ENCODE measurements at regions not wholly inside any gene's neighbourhood (a gene's known extent, or its start where the extent isn't known, plus 50 kb on each side); places are given as distances from the start of the nearest gene placed in this dataset.

DNA sequence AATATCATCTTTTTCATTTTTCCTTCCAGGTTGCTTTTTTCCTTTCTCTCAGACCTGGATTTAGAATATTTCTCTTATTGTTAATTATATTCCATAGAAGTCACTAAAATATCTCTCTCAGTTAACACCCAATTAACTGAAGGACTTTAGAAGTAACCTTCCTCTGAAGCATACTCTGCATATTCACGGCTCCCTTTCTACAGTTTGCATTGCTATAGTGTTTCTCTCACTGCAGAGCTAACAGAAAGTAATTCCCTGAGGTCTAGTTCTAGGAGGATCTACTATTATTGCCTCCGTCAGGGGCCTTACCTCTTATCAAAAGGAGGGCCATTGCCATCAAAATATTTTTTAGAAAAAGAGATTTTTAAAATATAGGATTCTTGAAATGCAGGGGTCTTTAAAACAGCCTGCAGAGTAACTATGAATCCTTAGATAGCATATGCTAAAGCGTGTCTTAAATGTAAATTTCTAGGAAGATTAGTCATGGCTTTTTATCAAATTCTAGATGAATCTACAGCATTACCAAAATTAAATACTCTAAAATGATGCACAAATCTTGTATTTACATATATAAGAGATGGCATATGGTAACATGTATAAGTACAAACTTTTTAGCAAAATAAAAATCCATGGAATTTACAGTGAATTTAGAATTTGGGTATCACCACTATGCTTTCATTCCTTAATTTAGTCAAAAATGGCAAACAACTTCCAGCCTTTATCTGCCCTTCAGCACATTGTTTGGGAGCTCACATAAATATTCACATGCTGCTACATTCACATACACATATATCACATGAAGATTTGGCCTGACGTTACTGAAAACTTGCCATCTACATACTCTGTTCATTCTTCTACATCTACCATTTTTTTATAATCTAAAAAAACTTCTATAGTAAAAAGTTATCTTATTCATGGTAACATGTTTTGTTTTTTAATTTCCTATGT lies 696.8 kb downstream of the OTOL1 start:
- no peaks in the 10 kb centered on the region for H3K27me3 ChIP-seq
- H3K9me3 ChIP-seq = no peaks in the 10 kb centered on the region
- no peak overlapping the region for H3K27ac ChIP-seq
- H3K4me1 ChIP-seq = peaks cover 0 to 6% (median 0%) of the 10 kb centered on the region in 4 donors
- no peak for DNase-seq
- no peak for TF ChIP-seq CTCF (IDR thresholded peaks at IDR 0.05)
- no peak overlapping the region for H3K4me3 ChIP-seq
- intact Hi-C loops (cut with DNase I; ENCODE audit: low total_unique reads) = no loop called here
- H3K36me3 ChIP-seq = no peaks in the 10 kb centered on the region

DNA sequence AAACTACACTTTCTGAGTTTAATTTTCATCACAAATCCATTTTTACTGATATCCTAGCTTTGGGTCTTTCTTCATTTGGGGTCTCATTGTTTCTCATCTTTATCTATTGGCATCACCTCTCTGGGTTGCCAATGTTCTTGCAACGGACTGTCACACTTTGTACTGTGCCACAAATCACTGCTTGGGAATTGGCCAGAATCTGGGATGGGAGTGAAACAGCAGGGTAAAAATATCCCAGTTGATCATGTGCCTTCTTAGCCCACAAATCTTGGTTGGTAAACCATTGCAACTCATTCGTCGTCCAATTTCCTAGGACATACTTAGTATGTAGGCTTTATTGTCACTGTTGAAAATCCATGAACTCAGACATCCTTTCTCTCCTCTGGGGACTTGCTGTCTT lies 698.5 kb downstream of the OTOL1 start:
- DNase-seq = no peak
- no peaks in the 10 kb centered on the region for H3K27me3 ChIP-seq
- H3K4me3 ChIP-seq = no peak overlapping the region
- no peak overlapping the region for H3K27ac ChIP-seq
- TF ChIP-seq CTCF (IDR thresholded peaks at IDR 0.05) = no peak
- H3K4me1 ChIP-seq = peaks cover 0 to 6% (median 0%) of the 10 kb centered on the region in 4 donors
- no peaks in the 10 kb centered on the region for H3K9me3 ChIP-seq
- H3K36me3 ChIP-seq = no peaks in the 10 kb centered on the region
- intact Hi-C loops (cut with DNase I; ENCODE audit: low total_unique reads) = no loop called here

GRCh38 chr3:162196964-162197363 lies 700.4 kb downstream of the OTOL1 start:
- H3K4me1 ChIP-seq = peaks cover 0 to 6% (median 0%) of the 10 kb centered on the region in 4 donors
- H3K27ac ChIP-seq = no peak overlapping the region
- TF ChIP-seq CTCF (IDR thresholded peaks at IDR 0.05) = no peak
- intact Hi-C loops (cut with DNase I; ENCODE audit: low total_unique reads) = no loop called here
- no peak for DNase-seq
- H3K9me3 ChIP-seq = no peaks in the 10 kb centered on the region
- H3K36me3 ChIP-seq = no peaks in the 10 kb centered on the region
- H3K4me3 ChIP-seq = no peak overlapping the region
- H3K27me3 ChIP-seq = no peaks in the 10 kb centered on the region

DNA sequence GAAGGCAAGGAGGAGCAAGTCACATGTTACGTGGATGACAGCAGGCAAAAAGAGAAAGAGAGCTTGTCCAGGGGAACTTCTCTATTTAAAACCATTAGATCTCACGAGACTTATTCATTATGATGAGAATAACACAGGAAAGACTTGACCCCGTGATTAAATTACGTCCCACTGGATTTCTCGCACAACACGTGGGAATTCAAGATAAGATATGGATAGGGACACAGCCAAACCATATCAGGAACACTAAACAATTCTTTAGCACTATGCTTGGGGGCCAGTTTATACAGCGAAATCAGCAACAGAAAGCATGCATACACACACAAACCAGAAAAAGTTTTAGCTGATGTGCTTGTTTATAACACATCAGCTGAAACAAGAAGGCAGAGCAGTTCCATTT lies 704.2 kb downstream of the OTOL1 start:
- Histone ChIP-seq H3K27ac (no peak overlapping the region), H3K4me1 (no peaks in the 10 kb centered on the region), H3K36me3 (no peaks in the 10 kb centered on the region), H3K4me3 (no peak overlapping the region), H3K27me3 (no peaks in the 10 kb centered on the region), H3K9me3 (no peaks in the 10 kb centered on the region)
- intact Hi-C loops (cut with DNase I; ENCODE audit: low total_unique reads) = no loop called here
- TF ChIP-seq CTCF (IDR thresholded peaks at IDR 0.05) = no peak
- no peak for DNase-seq

GRCh38 chr3:162206648-162207047 lies 710.0 kb downstream of the OTOL1 start:
- Histone ChIP-seq H3K27me3 (no peaks in the 10 kb centered on the region), H3K4me1 (no peaks in the 10 kb centered on the region), H3K36me3 (no peaks in the 10 kb centered on the region), H3K27ac (no peak overlapping the region), H3K9me3 (no peaks in the 10 kb centered on the region), H3K4me3 (no peak overlapping the region)
- no peak for DNase-seq
- intact Hi-C loops (cut with DNase I; ENCODE audit: low total_unique reads) = no loop called here
- TF ChIP-seq CTCF (IDR thresholded peaks at IDR 0.05) = no peak

Data from tibial artery (tissue), 4 donors.